ENCODE measurements at regions not wholly inside any gene's neighbourhood (a gene's known extent, or its start where the extent isn't known, plus 50 kb on each side); places are given as distances from the start of the nearest gene placed in this dataset.

DNA sequence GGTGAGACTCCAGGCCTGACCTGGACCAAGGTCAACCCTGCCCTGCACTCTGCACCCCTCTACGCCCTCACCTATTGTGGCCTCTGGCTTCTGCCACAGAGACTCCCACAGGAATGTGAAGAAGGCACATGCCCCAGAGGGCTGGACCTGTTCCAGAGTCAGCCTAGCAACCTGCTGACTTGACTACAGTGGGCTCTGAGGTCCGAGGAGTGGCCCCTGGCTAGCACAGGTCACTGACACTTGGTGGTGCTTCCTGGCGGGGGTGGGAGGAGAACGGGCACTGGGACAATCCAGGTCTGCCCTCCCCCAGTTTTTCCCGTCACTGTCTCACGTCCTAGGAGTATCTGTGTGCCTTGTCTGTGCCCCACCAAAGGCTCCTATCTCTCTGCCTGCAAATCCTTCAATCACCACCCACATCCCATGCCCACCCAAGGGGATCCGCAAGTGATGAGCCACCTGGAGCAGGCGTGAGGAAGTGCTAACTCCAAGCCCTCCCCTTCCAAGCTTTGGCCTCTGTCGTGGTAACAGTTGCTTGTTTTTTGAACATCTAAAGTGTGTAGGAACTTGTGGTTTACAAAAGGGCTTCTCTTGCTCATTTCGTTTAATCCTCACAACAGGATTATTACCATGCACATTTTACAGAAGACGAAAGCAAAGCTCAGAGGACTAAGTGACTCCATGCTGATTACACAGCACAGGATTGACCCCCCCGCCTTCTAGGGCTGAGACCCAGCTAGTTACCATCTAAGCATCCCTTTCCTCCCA is 86.2 kb downstream of the MCFD2 start:
- Histone ChIP-seq H3K9me3 (ENCODE audit: control insufficient read depth, insufficient read depth, low read depth, low read length) (no peaks in the 10 kb centered on the region), H3K4me1 (ENCODE audit: control insufficient read depth, insufficient read depth, low read length) (no peaks in the 10 kb centered on the region), H3K4me3 (ENCODE audit: low read depth in 2 of 2, low read length in 2 of 2) (no peak overlapping the region), H3K27me3 (ENCODE audit: control insufficient read depth, insufficient read depth, low read length) (no peaks in the 10 kb centered on the region), H3K27ac (ENCODE audit: low read length) (no peak overlapping the region), H3K36me3 (ENCODE audit: control insufficient read depth, insufficient read depth, low read length) (no peaks in the 10 kb centered on the region)
- in situ Hi-C loops (cut with HindIII; ENCODE audit: low pct_unique_long_range_greater_than_20kb, low sequenced_read_pairs) (no loop called here), intact Hi-C loops (cut with micrococcal nuclease; ENCODE audit: unreplicated experiment) (no loop called here)
- ATAC-seq (no peak), DNase-seq (ENCODE audit: low read depth, low spot score) (no peak)
- no TSS peak for BruUV-seq (replicated peaks)
- ChIA-PET POLR2A (no interaction called here), CTCF (no interaction called here)
- TF ChIP-seq SIN3A (IDR thresholded peaks at IDR 0.05; ENCODE audit: borderline replicate concordance, insufficient read depth, low read depth, low read length) = no peak
- TF ChIP-seq, protein P1, sequence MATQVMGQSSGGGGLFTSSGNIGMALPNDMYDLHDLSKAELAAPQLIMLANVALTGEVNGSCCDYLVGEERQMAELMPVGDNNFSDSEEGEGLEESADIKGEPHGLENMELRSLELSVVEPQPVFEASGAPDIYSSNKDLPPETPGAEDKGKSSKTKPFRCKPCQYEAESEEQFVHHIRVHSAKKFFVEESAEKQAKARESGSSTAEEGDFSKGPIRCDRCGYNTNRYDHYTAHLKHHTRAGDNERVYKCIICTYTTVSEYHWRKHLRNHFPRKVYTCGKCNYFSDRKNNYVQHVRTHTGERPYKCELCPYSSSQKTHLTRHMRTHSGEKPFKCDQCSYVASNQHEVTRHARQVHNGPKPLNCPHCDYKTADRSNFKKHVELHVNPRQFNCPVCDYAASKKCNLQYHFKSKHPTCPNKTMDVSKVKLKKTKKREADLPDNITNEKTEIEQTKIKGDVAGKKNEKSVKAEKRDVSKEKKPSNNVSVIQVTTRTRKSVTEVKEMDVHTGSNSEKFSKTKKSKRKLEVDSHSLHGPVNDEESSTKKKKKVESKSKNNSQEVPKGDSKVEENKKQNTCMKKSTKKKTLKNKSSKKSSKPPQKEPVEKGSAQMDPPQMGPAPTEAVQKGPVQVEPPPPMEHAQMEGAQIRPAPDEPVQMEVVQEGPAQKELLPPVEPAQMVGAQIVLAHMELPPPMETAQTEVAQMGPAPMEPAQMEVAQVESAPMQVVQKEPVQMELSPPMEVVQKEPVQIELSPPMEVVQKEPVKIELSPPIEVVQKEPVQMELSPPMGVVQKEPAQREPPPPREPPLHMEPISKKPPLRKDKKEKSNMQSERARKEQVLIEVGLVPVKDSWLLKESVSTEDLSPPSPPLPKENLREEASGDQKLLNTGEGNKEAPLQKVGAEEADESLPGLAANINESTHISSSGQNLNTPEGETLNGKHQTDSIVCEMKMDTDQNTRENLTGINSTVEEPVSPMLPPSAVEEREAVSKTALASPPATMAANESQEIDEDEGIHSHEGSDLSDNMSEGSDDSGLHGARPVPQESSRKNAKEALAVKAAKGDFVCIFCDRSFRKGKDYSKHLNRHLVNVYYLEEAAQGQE (IDR thresholded peaks at IDR 0.05; ENCODE audit: insufficient read depth in 1 of 2, low read depth in 2 of 2, low read length in 1 of 2) = no peak
- TF ChIP-seq TCF7L2 (IDR thresholded peaks at IDR 0.05; ENCODE audit: low read depth, low read length) = no peak
- TF ChIP-seq, protein P2, sequence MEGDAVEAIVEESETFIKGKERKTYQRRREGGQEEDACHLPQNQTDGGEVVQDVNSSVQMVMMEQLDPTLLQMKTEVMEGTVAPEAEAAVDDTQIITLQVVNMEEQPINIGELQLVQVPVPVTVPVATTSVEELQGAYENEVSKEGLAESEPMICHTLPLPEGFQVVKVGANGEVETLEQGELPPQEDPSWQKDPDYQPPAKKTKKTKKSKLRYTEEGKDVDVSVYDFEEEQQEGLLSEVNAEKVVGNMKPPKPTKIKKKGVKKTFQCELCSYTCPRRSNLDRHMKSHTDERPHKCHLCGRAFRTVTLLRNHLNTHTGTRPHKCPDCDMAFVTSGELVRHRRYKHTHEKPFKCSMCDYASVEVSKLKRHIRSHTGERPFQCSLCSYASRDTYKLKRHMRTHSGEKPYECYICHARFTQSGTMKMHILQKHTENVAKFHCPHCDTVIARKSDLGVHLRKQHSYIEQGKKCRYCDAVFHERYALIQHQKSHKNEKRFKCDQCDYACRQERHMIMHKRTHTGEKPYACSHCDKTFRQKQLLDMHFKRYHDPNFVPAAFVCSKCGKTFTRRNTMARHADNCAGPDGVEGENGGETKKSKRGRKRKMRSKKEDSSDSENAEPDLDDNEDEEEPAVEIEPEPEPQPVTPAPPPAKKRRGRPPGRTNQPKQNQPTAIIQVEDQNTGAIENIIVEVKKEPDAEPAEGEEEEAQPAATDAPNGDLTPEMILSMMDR (IDR thresholded peaks at IDR 0.05) = no peak
- no peak for TF ChIP-seq POLR2AphosphoS5 (IDR thresholded peaks at IDR 0.05; ENCODE audit: low read depth, low read length)

DNA sequence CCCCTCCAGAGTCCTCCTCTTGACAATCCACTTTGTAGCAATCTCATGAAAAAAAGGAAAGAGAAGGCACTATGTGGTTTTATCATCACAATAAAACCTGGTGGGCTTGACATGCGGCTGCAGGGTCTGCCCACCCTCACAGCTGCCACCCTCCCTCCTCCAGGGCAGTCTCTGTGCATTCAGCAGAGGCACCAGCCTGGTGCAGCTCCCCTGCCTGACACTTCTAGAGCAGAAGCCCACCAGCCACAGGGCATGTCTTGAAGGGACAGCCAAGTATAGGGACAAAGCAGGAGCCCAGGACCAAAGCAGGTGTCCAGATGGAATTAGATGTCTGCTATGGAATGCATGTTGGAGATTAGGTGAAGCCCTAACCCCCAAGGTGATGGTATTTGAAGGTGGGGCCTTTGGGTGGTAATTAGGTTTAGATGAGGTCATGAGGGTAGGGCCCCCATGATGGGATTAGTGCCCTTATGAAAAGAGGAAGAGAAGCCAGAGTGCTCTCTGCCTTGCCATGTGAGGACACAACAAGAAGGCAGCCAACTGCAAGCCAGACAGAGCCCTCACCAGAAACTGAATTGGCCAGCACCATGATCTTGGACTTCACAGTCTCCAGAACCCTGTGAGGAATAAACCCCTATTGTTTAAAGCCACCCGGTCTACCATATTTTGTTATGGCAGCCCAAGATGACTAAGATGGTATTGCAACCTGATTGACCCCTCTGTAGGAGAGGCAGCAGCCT is 86.9 kb downstream of the MCFD2 start:
- BruUV-seq (replicated peaks) = no TSS peak
- intact Hi-C loops (cut with micrococcal nuclease; ENCODE audit: unreplicated experiment) (no loop called here), in situ Hi-C loops (cut with HindIII; ENCODE audit: low pct_unique_long_range_greater_than_20kb, low sequenced_read_pairs) (no loop called here)
- ChIA-PET CTCF (no interaction called here), POLR2A (no interaction called here)
- Histone ChIP-seq H3K27me3 (ENCODE audit: control insufficient read depth, insufficient read depth, low read length) (no peaks in the 10 kb centered on the region), H3K9me3 (ENCODE audit: control insufficient read depth, insufficient read depth, low read depth, low read length) (no peaks in the 10 kb centered on the region), H3K4me3 (ENCODE audit: low read depth in 2 of 2, low read length in 2 of 2) (no peak overlapping the region), H3K27ac (ENCODE audit: low read length) (no peak overlapping the region), H3K4me1 (ENCODE audit: control insufficient read depth, insufficient read depth, low read length) (no peaks in the 10 kb centered on the region), H3K36me3 (ENCODE audit: control insufficient read depth, insufficient read depth, low read length) (no peaks in the 10 kb centered on the region)
- ATAC-seq = no peak
- no peak for TF ChIP-seq TCF7L2 (IDR thresholded peaks at IDR 0.05; ENCODE audit: low read depth, low read length)
- TF ChIP-seq, protein P2 (IDR thresholded peaks at IDR 0.05) = no peak
- no peak for TF ChIP-seq POLR2AphosphoS5 (IDR thresholded peaks at IDR 0.05; ENCODE audit: low read depth, low read length)
- TF ChIP-seq, protein P1 (IDR thresholded peaks at IDR 0.05; ENCODE audit: insufficient read depth in 1 of 2, low read depth in 2 of 2, low read length in 1 of 2) = no peak
- DNase-seq (ENCODE audit: low read depth, low spot score) = no peak

Data from Panc1 (cell line).